NCI-H1436 (cell line): ENCODE measurements at regions not wholly inside any gene's neighbourhood (a gene's known extent, or its start where the extent isn't known, plus 50 kb on each side); places are given as distances from the start of the nearest gene placed in this dataset.
"Not testable (repeated sequence)": the region's sequence is repeated elsewhere in the genome, so short reads cannot be mapped to it uniquely, and the experiment has no call there.

Experiments
- DNase-seq: peaks from one replicate; lab custom pipeline; 2025; lab: John Stamatoyannopoulos, UW

DNA sequence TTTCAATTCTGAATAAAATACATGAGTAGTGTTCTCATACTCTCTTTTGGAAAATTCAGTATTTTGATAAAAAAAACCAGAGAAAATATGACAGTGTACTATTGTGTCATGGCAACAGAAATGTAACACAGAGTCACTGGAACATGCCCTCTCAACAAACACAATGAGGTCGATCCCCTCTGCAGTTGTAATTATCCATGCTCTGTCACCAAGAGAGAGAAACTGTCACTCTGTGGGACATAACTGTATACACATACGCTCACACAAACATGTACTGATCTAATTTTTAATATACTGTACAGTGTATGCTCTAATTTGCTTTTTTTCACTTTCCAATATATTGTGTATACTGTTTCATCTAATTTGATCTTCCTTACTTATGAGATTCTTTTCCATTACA, 1136.8 kb upstream of the TENM3 start:
- no peak for DNase-seq

GRCh38 chr4:181108237-181108636, 1135.0 kb upstream of the TENM3 start:
- no peak for DNase-seq

- no peak for DNase-seq
Measured at GRCh38 chr4:181119186-181119585, 1124.0 kb upstream of the TENM3 start.

- DNase-seq, result no peak
Measured at GRCh38 chr4:181121733-181122132, 1121.5 kb upstream of the TENM3 start.

DNA sequence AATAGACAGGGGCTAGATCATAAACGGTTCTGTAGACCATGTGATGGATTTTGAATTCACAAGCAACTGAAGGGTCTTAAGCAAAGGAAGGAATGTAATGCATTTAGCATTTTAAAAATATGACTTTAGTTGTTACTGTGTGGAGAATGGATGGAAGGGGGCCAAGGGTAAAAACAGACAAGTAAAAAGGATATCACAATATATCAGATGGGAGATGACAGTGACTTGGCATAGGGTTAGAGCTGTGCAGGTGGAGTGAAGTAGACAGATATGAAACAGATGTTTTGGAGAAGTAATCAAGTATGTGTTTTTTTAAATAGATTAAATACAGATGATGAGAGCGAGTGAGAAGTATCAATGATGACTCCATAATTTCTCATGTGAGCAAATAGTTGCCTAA, 1116.0 kb upstream of the TENM3 start:
- DNase-seq, result no peak

DNA sequence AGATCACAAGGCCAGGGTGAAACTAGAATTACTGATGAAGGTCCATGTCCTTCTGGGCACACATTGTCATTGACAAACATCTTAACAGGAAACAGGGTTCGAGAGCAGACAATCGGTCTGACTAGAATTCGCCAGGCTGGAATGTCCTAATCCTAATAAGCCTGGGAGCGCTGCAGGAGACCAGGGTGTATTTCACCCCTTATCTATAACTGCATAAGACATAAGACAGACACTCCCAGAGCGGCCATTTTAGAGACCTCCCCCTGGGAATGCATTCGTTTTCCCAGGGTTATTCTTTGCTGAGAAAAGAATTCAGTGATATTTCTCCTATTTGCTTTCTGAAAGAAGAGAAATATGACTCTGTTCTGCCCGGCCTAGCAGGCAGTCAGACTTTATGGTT, 1112.9 kb upstream of the TENM3 start:
- not testable (repeated sequence) for DNase-seq

GRCh38 chr4:181137351-181137750, 1105.9 kb upstream of the TENM3 start:
- DNase-seq, result no peak

- no peak for DNase-seq
Measured at GRCh38 chr4:181138116-181138515, 1105.1 kb upstream of the TENM3 start.

DNA sequence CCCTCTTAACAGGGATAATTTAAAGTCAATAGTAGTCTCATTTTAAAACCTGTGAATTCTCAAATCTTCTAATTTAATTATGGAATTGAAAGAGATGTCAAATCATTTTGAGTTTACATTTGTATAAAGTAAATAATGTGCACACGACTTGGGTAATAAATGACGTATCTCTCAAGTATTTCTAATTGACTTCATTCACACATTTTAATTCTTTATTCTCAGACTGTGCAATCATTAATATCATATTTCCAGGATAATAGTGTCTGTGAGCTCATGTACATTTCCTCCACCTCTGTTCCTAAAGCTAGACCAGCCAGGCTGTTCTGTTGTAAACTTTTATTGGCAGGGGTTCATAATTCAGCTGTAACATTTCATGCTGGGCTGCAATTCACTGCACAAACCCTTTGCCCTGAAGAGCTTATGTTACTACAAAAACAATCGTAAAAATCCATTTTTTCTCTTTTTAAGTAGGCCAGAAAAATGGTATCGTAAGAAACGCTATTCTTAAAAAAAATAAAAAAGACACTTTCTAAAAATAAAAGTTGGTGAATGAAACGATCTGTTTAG, 1103.1 kb upstream of the TENM3 start:
- DNase-seq, result no peak

DNA sequence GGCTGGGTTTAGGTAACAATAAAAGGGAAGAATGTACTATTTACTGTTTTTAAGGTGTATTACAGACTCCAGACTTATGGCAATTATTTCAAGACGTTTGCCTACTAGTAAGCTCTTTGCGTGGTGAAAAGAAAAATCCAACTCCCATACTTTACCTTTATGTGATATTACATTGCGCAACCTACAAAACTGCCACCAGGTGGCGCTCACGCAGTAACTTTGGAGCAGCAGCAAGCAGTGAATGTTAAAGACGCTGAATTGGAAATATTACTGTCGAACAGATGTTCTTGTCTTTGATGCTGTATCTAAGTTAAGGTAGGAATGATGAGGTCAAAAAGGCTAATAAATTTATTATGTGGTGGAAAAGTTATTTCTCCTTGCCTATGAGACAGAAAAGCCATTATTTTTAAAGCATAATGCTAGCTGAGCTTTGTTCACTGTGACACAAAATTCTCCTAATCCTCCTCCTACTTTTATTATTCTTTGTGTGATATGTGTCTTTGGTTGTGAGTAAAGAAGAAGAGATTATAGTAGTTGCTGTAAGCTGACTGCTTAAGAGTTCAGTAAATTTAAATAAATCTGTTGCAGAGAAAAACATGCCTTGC, 1099.8 kb upstream of the TENM3 start:
- peak; percentile 71 for DNase-seq

DNA sequence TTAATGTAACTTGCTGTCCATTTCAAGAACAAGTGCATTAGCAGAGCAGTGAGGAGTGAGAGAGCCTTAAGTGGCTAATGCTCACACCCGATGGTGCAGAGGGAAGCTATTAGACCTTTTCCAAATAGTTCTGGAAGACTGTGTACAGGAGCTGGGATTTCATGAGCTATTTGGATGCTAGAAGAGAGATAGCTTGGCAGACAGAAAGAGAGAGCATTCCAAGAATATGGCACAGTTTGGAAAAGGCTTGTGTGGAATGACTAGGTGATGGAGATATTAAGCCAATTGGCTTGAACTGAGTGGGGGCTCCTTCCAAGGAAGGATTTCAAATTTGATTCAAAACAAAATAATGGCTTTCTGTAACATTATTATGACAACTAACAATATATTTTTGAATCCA, 1097.2 kb upstream of the TENM3 start:
- DNase-seq, result no peak

- DNase-seq, result no peak
Measured at GRCh38 chr4:181147416-181147951, 1095.7 kb upstream of the TENM3 start.

- no peak for DNase-seq
Measured at GRCh38 chr4:181148470-181148869, 1094.7 kb upstream of the TENM3 start.

GRCh38 chr4:181150191-181150590, 1093.0 kb upstream of the TENM3 start:
- DNase-seq, result no peak

DNA sequence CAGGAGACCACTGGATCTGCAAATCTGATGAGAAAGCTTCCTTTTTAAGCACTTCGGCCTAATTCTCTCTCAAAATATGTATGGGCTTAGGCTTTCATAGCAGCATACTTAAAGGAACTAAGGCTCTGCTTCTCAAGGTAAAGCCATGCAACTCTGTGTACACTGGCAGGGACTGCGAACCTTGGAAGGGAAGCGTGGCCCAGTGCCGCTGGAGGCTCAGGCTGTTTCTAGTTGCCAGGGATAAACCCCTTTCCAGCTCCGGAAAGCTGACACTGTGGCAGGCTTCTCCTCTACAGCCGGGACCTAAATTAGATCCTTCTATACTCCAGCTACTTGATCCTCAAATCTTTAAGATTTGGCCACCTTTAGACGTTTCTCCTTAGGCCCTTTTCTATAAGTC, 1091.3 kb upstream of the TENM3 start:
- no peak for DNase-seq

DNA sequence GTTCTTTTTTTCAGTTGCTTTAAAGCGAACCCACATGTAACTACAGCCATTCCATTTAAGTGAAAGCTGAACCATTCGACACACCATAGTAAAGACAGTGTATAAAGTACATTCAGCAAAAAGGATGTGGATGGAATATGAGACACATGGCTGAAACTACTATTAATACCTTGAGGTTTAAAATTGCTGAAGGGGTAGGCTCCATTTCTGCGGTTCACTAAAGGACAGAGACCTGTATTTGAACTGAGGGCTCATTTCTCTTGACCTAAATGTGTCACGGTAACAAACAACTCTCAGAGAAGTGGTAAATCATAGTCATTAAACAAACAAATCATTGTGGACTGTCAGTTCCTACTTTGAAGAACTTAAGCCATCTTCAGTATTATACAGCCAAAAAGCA, 1085.6 kb upstream of the TENM3 start:
- no peak for DNase-seq

- DNase-seq, result peak; percentile 49
Measured at GRCh38 chr4:181158971-181159370, 1084.2 kb upstream of the TENM3 start.

GRCh38 chr4:181161669-181162068, 1081.5 kb upstream of the TENM3 start:
- no peak for DNase-seq

DNA sequence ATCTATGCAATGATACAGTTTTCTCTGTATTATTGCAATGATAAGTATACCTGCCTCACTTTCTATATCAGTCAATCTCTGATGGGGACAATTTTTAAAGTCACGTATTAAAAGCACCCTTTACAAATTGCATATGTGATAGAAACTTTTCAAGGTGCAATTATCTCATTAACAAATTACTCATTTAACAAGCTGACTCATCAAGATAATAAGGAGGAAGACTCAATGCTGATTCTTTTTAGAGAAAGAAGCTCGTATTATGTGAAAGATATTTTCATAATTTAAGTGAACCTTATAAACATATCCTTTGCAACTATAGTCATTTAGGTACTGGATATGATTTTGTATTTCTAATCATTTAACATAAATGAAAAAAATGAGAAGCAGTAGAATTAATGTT, 1080.9 kb upstream of the TENM3 start:
- no peak for DNase-seq

- DNase-seq, result no peak
Measured at GRCh38 chr4:181162676-181163075, 1080.5 kb upstream of the TENM3 start.

GRCh38 chr4:181166742-181167399, 1076.3 kb upstream of the TENM3 start:
- DNase-seq, result no peak

GRCh38 chr4:181168011-181168805, 1075.0 kb upstream of the TENM3 start:
- no peak for DNase-seq

DNA sequence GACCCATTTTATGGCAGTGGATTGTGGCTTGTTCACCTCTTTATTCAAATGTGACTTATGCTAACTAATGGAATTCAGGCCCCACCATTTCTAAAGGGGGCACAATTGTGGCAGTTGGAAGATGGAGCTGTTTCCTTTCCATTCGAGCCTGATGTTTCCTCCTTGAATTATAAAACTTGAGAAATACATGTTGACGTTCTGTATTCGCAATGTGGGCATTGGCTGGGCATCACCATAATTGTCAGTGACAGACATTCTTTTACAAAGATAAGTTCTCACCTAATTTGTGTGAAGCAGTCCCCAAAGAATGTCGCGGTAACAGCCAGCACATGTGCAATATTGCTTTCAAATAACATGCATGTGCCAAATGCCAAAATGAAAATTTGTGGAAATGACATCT, 1070.2 kb upstream of the TENM3 start:
- DNase-seq, result no peak
